Activated CD4-positive, alpha-beta T cell treated with anti-CD3 and anti-CD28 coated beads, Interleukin-2, amount 10 ng/mL, durations not matched to agents 24 days and 14 days (primary cell): ENCODE measurements at regions not wholly inside any gene's neighbourhood (a gene's known extent, or its start where the extent isn't known, plus 50 kb on each side); places are given as distances from the start of the nearest gene placed in this dataset.
A peak's percentile ranks its signal among the peaks of the same experiment; 100 is the strongest.

ENCODE experiments used
- DNase-seq: peaks from one replicate; pipeline ENCODE4 v3.0.0; 2022
- H3K27ac Mint-ChIP-seq: one replicate; pipeline ENCODE4 v1.8.0; 2022; ENCODE audit warnings: mild to moderate bottlenecking, mixed read lengths
- H3K27me3 Mint-ChIP-seq: one replicate; pipeline ENCODE4 v1.8.0; 2022; ENCODE audit warnings: mixed read lengths
- H3K36me3 Mint-ChIP-seq: one replicate; pipeline ENCODE4 v1.8.0; 2022; ENCODE audit warnings: low read depth, mild to moderate bottlenecking, mixed read lengths
- H3K4me1 Mint-ChIP-seq: one replicate; pipeline ENCODE4 v1.8.0; 2021; ENCODE audit warnings: mixed read lengths
- H3K4me3 Mint-ChIP-seq: one replicate; pipeline ENCODE4 v1.8.0; 2022; ENCODE audit warnings: mild to moderate bottlenecking, moderate library complexity, mixed read lengths
- H3K9me3 Mint-ChIP-seq: one replicate; pipeline ENCODE4 v1.8.0; 2021; ENCODE audit warnings: mixed read lengths
- intact Hi-C: fragments of 100-400 bp; cut with micrococcal nuclease; formaldehyde crosslinking; loops from one replicate; pipeline ENCODE4 v1.15.1; 2023

DNA sequence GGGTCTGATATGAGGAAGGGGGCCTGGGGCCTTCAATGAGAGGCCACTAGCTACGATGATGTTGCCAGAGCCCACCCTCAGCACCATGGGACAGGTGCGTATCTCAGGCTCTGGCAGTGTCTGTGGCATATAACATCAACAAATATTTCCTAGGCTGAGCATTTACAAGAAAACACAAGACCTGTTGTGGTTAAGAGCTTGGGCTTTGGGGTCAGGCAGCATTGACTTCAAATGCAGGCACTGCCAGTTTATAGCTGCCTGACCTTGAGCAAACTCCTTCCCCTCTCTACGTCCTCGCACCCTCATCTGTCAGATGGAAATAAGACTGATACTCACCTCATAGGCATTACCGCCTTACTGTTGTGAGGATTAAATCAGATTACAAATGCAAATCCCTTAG is 156.0 kb downstream of the KATNAL1 start:
- H3K4me1 Mint-ChIP-seq = peaks cover 70% of the 10 kb centered on the region
- intact Hi-C loops = no loop called here
- no peaks in the 10 kb centered on the region for H3K9me3 Mint-ChIP-seq
- DNase-seq = peak; percentile 72
- no peaks in the 10 kb centered on the region for H3K27me3 Mint-ChIP-seq
- H3K27ac Mint-ChIP-seq = peak overlapping the region; percentile 39
- peak overlapping the region; percentile 21 for H3K4me3 Mint-ChIP-seq
- H3K36me3 Mint-ChIP-seq = no peaks in the 10 kb centered on the region

DNA sequence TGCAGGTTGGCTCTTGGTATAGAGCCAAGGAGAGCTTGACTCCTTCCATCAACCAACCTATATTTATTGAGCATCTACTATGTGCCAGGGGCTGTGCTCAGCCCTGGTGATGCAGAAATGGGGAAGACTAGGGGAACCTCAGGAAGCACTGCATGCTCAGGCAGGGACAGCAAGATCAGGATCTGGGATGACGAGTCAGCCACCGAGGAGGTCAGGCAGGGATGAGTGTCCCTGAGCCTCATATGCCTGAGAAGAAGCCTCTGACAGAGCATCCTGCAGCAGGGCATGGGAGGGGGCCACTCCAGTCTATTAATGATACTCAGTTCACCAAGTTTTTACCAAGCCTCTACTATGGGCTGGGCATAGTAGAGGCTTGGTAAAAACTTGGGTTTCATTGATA is 158.1 kb downstream of the KATNAL1 start:
- H3K27me3 Mint-ChIP-seq = no peaks in the 10 kb centered on the region
- DNase-seq = no peak
- intact Hi-C loops = loop anchor here (5.0 to 10.0 kb wide), 3 partner anchors 106 to 898 kb away; partner anchors contain the start of gene KATNAL1
- H3K4me3 Mint-ChIP-seq = no peak overlapping the region
- peak overlapping the region; percentile 87 for H3K27ac Mint-ChIP-seq
- peaks cover 6% of the 10 kb centered on the region for H3K9me3 Mint-ChIP-seq
- peaks cover 76% of the 10 kb centered on the region for H3K4me1 Mint-ChIP-seq
- peaks cover 5% of the 10 kb centered on the region for H3K36me3 Mint-ChIP-seq

DNA sequence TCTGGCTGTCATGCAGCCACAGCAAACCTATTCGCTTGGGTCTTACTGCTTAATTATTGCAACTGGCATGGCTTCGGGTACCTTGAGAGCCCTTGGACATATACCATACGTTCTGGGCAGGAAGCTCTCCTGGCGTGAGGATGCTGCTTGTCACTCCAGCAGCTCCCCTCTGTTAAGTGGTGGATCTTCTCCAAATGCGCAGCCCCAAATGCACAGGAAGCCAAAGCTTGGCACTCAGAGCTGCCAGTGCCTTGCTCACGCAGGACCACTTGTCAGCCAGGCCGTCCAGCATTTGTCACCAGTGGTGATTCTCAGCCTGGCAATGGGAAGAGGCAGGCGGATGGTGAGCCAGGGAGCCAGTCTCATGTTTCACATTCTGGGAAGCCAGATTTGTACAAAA is 158.6 kb downstream of the KATNAL1 start:
- Mint-ChIP-seq H3K4me1 (peaks cover 80% of the 10 kb centered on the region), H3K27ac (peak overlapping the region; percentile 87), H3K36me3 (peaks cover 5% of the 10 kb centered on the region), H3K27me3 (no peaks in the 10 kb centered on the region), H3K4me3 (peak overlapping the region; percentile 64), H3K9me3 (peaks cover 6% of the 10 kb centered on the region)
- no peak for DNase-seq
- intact Hi-C loops = loop anchor here (5.0 to 10.0 kb wide), 3 partner anchors 106 to 899 kb away; partner anchors contain the start of gene KATNAL1

DNA sequence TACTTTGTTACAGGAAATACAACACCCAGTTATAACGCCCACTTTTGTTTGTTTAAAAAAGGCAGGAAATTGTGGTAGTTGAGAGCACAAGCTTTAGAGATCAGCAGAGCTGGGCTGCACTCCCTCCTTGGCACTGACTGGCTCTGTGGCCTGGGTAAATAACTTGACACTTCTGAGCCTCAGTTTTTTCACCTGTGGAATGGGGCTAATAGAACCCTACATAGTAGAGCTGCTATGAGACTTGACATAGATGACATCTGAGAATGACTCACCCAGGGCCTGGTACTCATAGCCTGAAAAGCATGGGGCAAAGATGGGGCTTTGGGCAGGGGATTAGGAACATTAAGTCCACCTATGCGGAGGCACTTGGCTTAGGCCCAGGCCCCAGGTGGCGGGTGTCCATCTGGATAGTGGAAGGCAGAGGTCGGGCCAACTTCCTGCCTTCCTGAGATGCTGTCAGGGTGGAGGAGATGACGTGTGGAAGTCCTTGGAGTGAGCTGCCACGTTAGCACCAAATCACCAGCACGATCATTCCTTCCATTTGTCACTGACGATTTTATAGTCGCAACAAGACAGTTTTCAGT is 159.1 kb downstream of the KATNAL1 start:
- Mint-ChIP-seq H3K36me3 (peaks cover 5% of the 10 kb centered on the region), H3K27me3 (no peaks in the 10 kb centered on the region), H3K27ac (peak overlapping the region; percentile 87), H3K4me3 (peak overlapping the region; percentile 64), H3K9me3 (peaks cover 6% of the 10 kb centered on the region), H3K4me1 (peaks cover 86% of the 10 kb centered on the region)
- DNase-seq = peak; percentile 85
- intact Hi-C loops = loop anchor here (5.0 to 10.0 kb wide), 3 partner anchors 107 to 899 kb away; partner anchors contain the start of gene KATNAL1

DNA sequence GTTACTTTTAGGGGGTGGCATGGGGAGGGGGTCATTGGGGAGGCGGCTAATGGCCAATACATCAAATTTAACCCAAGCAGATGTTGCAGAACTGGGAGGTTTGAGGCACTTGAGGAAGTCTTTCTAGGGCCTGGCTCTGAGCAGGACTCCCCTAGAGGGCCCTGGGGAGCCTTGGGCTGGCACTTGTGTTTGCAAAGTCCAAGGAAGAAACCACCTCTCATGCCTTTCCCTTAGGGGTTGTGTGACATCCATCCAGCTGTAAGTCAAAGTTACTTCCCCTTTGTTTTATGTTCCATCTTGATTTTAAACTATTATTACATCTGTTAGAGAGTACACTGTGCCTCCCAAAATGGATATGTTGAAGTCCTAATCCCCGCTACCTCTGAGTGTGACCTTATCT is 159.9 kb downstream of the KATNAL1 start:
- H3K4me1 Mint-ChIP-seq = peaks cover 89% of the 10 kb centered on the region
- H3K27me3 Mint-ChIP-seq = no peaks in the 10 kb centered on the region
- intact Hi-C loops = loop anchor here (2.0 to 10.0 kb wide), 4 partner anchors 107 to 900 kb away; partner anchors contain the start of genes HMGB1 and KATNAL1
- peaks cover 6% of the 10 kb centered on the region for H3K9me3 Mint-ChIP-seq
- DNase-seq = no peak
- peak overlapping the region; percentile 64 for H3K4me3 Mint-ChIP-seq
- H3K27ac Mint-ChIP-seq = peak overlapping the region; percentile 87
- peaks cover 5% of the 10 kb centered on the region for H3K36me3 Mint-ChIP-seq

DNA sequence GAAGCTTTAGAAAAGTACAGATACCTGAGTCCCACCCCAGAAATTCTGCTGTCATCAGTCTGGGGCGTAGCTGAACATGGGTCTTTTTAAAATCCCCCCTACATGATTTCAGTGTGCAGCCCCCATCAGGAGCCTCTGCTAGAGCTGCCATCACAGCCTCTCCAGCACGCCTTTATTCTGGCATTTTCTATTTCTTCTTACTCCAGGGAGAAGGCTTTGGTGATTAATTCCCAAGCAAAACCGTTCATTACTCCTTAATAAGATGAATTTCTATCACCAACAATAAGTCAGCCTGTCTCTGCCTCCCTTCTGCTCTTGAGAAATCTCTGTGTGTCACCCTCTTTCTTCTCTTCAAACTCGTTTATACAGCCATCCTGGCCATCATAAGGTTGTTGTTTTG is 160.3 kb downstream of the KATNAL1 start:
- peaks cover 6% of the 10 kb centered on the region for H3K9me3 Mint-ChIP-seq
- intact Hi-C loops = loop anchor here (2.0 to 10.0 kb wide), 4 partner anchors 108 to 900 kb away; partner anchors contain the start of genes HMGB1 and KATNAL1
- H3K4me3 Mint-ChIP-seq = peak overlapping the region; percentile 60
- H3K27ac Mint-ChIP-seq = peak overlapping the region; percentile 87
- H3K4me1 Mint-ChIP-seq = peaks cover 89% of the 10 kb centered on the region
- no peak for DNase-seq
- peaks cover 5% of the 10 kb centered on the region for H3K36me3 Mint-ChIP-seq
- no peaks in the 10 kb centered on the region for H3K27me3 Mint-ChIP-seq

DNA sequence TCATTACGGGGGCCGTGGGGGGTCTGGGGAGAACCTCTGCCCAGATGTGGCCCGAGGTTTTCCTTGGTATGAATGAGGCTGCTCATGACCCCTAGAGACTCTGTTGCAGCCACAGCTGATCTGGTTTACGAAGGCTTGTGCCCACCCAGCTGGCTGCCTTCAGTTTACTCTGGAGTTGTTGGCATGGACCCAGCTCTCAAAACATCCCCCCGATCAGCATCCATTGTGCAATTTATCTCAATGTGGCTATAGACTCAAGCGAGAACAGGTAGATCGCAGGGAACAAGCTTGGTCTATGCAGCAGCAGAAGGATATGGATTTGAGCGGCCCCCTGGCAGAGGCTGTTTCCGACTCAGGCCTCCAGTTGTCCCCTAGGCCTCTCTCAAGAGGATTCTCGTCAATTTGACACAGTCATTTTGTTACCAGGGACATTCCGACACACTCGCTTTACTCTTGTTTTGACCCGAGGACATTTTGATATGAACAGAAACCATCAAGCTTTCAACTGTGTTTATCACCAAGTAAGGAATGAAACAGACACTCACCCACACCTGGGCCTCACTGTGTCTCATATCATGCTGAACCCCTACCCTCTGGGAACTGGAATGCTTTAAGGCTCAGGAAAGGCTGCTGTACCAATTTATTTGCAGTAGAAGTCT is 161.5 kb downstream of the KATNAL1 start:
- intact Hi-C loops = loop anchor here (1.0 to 10.0 kb wide), 6 partner anchors 13 to 901 kb away; partner anchors contain the start of genes HMGB1 and KATNAL1
- peaks cover 85% of the 10 kb centered on the region for H3K4me1 Mint-ChIP-seq
- DNase-seq = peak; percentile 66
- H3K27me3 Mint-ChIP-seq = no peaks in the 10 kb centered on the region
- peaks cover 5% of the 10 kb centered on the region for H3K36me3 Mint-ChIP-seq
- H3K27ac Mint-ChIP-seq = peak overlapping the region; percentile 87
- H3K4me3 Mint-ChIP-seq = peak overlapping the region; percentile 60
- H3K9me3 Mint-ChIP-seq = peaks cover 6% of the 10 kb centered on the region

DNA sequence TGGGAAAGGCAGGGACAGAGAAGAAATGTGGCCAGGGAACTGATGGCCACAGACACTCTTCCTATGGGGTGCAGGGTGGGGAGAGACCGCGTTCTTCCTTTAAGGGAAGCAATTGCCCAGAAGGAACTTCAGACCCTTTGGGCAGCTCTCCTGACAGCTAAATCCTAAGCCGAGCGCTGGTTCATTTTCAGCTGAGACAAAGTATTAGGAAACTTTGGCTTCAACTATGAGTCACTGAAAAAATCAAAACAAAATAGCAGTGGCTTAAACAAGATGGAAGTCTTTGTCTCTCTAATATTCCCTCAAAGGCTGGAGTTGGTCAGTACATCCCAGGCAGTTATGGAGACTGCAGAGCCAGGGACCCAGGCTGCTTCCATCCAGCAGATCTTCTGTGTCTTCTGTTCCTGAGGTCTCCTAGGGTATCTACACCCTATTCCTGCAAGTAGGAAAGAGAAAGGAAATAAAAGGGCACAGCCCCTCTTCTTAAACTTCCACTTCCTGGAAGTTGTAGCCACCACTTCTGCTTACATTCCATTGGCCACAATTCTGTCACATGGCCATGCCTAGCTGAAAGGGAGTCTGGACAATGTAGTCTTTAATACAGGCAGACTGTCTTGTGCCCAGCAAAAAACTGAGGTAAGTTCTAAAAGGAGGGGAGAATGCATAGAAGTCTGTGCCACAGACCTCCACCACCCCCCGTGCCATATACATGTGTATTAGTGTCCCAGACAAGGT is 163.5 kb downstream of the KATNAL1 start:
- Mint-ChIP-seq H3K36me3 (peaks cover 5% of the 10 kb centered on the region), H3K27ac (peak overlapping the region; percentile 93), H3K9me3 (peaks cover 6% of the 10 kb centered on the region), H3K27me3 (peaks cover 2% of the 10 kb centered on the region), H3K4me1 (peaks cover 66% of the 10 kb centered on the region), H3K4me3 (peak overlapping the region; percentile 51)
- DNase-seq = peak; percentile 68
- intact Hi-C loops = loop anchor here (2.0 to 10.0 kb wide), 2 partner anchors 15 to 111 kb away; no protein-coding TSS in a partner anchor

DNA sequence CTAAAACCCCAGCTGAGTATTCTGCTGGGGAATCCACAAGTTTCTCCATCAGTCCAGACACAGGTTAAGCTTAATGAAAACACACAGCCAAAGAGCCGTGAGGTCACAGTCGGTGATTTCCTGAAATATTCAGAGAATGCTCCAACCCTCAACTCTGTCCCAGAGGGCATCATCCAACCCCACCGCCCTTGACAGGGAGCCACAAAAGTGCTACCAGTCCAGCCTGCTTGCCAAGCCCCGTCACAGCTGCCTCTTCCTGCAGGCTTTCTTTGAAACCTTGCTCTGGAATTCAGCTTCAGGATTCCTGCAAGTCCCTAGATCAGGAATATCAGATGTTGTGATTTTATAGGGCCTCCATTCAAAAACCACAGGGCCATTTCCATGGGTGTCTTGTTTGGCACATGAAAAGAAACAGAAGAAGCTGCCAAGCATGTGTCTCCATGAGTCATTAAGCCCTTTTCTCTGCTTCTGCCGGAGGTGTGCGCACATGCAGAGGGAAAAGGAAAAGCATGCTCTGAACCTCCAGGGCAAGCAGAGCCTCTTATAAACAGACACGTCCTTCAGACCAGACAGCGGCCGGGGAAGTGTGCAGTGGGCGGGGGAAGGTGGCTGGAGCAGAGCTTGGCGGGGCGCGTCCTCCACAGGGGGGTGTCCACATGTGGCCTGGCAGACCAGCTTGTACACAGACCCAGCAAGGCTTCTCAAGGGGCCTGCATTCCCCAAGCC is 164.7 kb downstream of the KATNAL1 start:
- peak; percentile 78 for DNase-seq
- Mint-ChIP-seq H3K36me3 (peaks cover 5% of the 10 kb centered on the region), H3K4me1 (peaks cover 54% of the 10 kb centered on the region), H3K9me3 (peaks cover 6% of the 10 kb centered on the region), H3K27me3 (peaks cover 2% of the 10 kb centered on the region), H3K4me3 (peak overlapping the region; percentile 37), H3K27ac (peak overlapping the region; percentile 93)
- intact Hi-C loops = loop anchor here (2.0 to 10.0 kb wide), 2 partner anchors 16 to 112 kb away; no protein-coding TSS in a partner anchor

DNA sequence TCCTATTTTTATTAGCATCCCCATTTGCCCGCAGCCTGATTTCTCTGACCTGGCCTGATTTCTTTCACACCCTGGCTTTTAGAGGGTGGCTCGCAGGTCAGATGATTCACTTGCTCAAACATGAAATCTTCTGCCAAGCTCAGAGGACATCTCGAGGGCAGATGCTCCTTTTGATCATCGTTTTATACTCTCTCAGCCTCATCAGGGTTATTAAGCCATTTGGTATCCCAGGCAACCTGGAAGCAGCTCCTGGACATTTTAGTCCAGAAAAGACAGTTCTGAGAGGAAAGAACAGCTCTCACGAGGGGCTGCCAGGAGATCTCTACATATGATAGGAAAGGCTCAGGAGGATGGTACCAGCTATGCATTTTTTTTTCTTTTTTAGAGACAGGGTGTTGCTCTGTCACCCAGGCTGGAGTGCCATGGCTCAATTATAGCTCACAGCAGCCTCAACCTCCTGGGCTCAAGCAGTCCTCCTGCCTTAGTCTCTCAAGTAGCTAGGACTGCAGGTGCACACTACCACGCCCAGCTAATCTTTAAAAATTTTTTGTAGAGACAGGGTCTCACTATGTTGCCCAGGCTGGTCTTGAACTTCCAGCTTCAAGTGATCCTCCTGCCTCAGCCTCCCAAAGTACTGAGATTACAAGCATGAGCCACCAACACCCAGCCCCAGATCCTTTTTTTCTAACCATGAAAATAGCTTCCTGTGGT is 165.4 kb downstream of the KATNAL1 start:
- intact Hi-C loops = loop anchor here (2.0 to 10.0 kb wide), 2 partner anchors 17 to 113 kb away; no protein-coding TSS in a partner anchor
- H3K27me3 Mint-ChIP-seq = peaks cover 2% of the 10 kb centered on the region

DNA sequence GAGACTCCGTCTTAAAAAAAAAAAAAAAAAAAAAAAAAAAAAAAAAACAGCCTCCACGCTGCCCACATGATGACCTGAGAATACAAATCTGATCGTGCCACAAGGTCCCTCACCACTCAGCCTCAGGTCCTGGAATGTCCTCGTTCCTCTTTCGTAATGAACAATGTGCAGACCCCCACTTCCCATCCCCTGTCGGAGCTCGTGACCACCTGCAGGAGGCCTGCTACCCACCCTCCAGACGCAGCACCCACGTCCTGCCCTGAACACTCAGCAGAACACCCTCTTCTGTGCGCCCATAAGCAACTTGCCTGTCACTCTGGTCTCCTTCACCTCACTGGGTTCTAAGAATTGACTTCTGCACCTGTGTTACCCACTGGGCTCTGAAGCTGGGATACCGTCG is 166.4 kb downstream of the KATNAL1 start:
- H3K9me3 Mint-ChIP-seq = peaks cover 6% of the 10 kb centered on the region
- H3K4me3 Mint-ChIP-seq = no peak overlapping the region
- intact Hi-C loops = loop anchor here (10.0 kb wide), 1 partner anchor 114 kb away; no protein-coding TSS in a partner anchor
- H3K4me1 Mint-ChIP-seq = peaks cover 41% of the 10 kb centered on the region
- H3K27me3 Mint-ChIP-seq = peaks cover 2% of the 10 kb centered on the region
- peaks cover 5% of the 10 kb centered on the region for H3K36me3 Mint-ChIP-seq
- peak overlapping the region; percentile 51 for H3K27ac Mint-ChIP-seq
- DNase-seq = no peak

More for the DNA sequence above, 165.4 kb downstream of the KATNAL1 start:
- peaks cover 48% of the 10 kb centered on the region for H3K4me1 Mint-ChIP-seq
- H3K36me3 Mint-ChIP-seq = peaks cover 5% of the 10 kb centered on the region
- no peak for DNase-seq
- H3K27ac Mint-ChIP-seq = peak overlapping the region; percentile 93
- peaks cover 6% of the 10 kb centered on the region for H3K9me3 Mint-ChIP-seq
- H3K4me3 Mint-ChIP-seq = no peak overlapping the region

DNA sequence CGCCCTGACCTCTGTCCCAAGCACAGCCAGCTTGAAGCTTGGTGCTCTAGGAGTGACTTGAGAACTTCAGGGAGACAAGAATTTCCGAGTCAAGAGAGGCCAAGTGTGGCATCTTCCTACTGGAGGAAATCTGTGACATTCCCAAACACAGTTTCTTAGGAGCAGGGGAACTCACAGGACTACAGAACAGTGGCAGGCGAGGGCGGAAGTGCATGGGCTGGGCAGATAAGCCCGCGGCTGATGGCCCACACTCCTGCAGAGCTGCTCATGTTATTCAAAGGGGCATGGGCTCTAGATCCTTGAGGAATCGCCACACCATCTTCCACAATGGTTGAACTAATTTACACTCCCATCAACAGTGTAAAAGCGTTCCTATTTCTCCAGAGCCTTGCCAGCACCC is 168.8 kb downstream of the KATNAL1 start:
- intact Hi-C loops = no loop called here
- H3K4me1 Mint-ChIP-seq = peaks cover 26% of the 10 kb centered on the region
- H3K36me3 Mint-ChIP-seq = no peaks in the 10 kb centered on the region
- H3K4me3 Mint-ChIP-seq = no peak overlapping the region
- no peak overlapping the region for H3K27ac Mint-ChIP-seq
- DNase-seq = no peak
- H3K9me3 Mint-ChIP-seq = no peaks in the 10 kb centered on the region
- H3K27me3 Mint-ChIP-seq = peaks cover 2% of the 10 kb centered on the region
